B cell (primary cell): ENCODE measurements at regions not wholly inside any gene's neighbourhood (a gene's known extent, or its start where the extent isn't known, plus 50 kb on each side); places are given as distances from the start of the nearest gene placed in this dataset.

Experiments
- ATAC-seq: fragments of 200-7000 bp; cut with Tn5 transposase; one replicate; pipeline ENCODE4 v1.10.0; 2021; ENCODE audit warnings: low read depth, mild to moderate bottlenecking, moderate number of reproducible peaks, moderate library complexity
- CTCF ChIA-PET: fragments of 350-600 bp; sonication (Branson Sonifier 250); formaldehyde crosslinking; loops from one replicate; lab custom pipeline; 2021; ENCODE audit warnings: antibody characterized with exemption, inconsistent platforms; lab: Charles Lee
- POLR2A ChIA-PET: fragments of 350-600 bp; sonication (Branson Sonifier 250); formaldehyde crosslinking; loops from one replicate; lab custom pipeline; 2021; ENCODE audit warnings: antibody characterized with exemption; lab: Charles Lee
- DNase-seq: peaks from one replicate; pipeline ENCODE4 v3.0.0; 2013
- H2AFZ ChIP-seq: 2 replicates; pipeline ENCODE4 v1.6.1; 2012; ENCODE audit warnings: mild to moderate bottlenecking, low read depth, low read length; ENCODE audit not compliant: insufficient read depth, poor library complexity, severe bottlenecking
- H3K27ac ChIP-seq, 2 donors: 1 replicate in 1 of 2; 2 replicates in 1 of 2; pipeline ENCODE4 v1.5.1; 2012 to 2013; ENCODE audit warnings: low read length in 2 of 2, mild to moderate bottlenecking in 2 of 2, moderate library complexity in 1 of 2
- H3K27me3 ChIP-seq, 4 experiments: fragments of 200-600 bp in 1 of 4; sonication (generic) in 1 of 4; replicated peaks in 1 of 4; 1 replicate in 2 of 4; 2 replicates in 2 of 4; pipeline versions ENCODE4 v1.6.1 to v1.7.0; 2013 to 2016; ENCODE audit warnings: low read length in 3 of 4, mild to moderate bottlenecking in 2 of 4, mixed read lengths in 1 of 4, moderate library complexity in 1 of 4; ENCODE audit not compliant: insufficient read depth in 4 of 4, control insufficient read depth in 3 of 4; ENCODE audit errors: control extremely low read depth in 1 of 4
- H3K36me3 ChIP-seq, 2 experiments: replicated peaks in 1 of 2; 1 replicate in 1 of 2; 2 replicates in 1 of 2; pipeline versions ENCODE4 v1.6.1 to v1.7.1; 2013; ENCODE audit warnings: low read length in 1 of 2; ENCODE audit not compliant: insufficient read depth in 2 of 2, control insufficient read depth in 1 of 2; ENCODE audit errors: control extremely low read depth in 1 of 2, extremely low read depth in 1 of 2
- H3K4me1 ChIP-seq, 2 donors: fragments of 200-600 bp in 1 of 2; sonication (generic) in 1 of 2; 1 replicate in 1 of 2; 2 replicates in 1 of 2; pipeline versions ENCODE4 v1.5.1 to v1.6.1; 2013 to 2017; ENCODE audit warnings: low read length in 2 of 2; ENCODE audit not compliant: control insufficient read depth in 2 of 2, insufficient read depth in 2 of 2
- H3K4me2 ChIP-seq: replicated peaks from 2 replicates; pipeline ENCODE3; 2012; ENCODE audit warnings: mild to moderate bottlenecking, low read depth, low read length; ENCODE audit not compliant: poor library complexity, severe bottlenecking
- H3K4me3 ChIP-seq, 5 experiments: fragments of 200-600 bp in 1 of 5; sonication (generic) in 1 of 5; 1 replicate in 3 of 5; 2 replicates in 2 of 5; pipeline versions ENCODE4 v1.5.1 to v1.7.0; 2011 to 2016; ENCODE audit warnings: low read length in 4 of 5, mild to moderate bottlenecking in 4 of 5, low read depth in 2 of 5, control low read depth in 1 of 5, moderate library complexity in 1 of 5; ENCODE audit not compliant: insufficient read depth in 1 of 5; ENCODE audit errors: control extremely low read depth in 1 of 5, extremely low read depth in 1 of 5
- H3K79me2 ChIP-seq: fragments of 200-600 bp; sonication (generic); one replicate; pipeline ENCODE4 v1.6.0; 2016; ENCODE audit warnings: low read length; ENCODE audit not compliant: control insufficient read depth, insufficient read depth
- H3K9ac ChIP-seq: fragments of 200-600 bp; sonication (generic); 2 replicates; pipeline ENCODE4 v1.6.1; 2017; ENCODE audit warnings: mild to moderate bottlenecking, low read length, moderate library complexity
- H3K9me3 ChIP-seq, 3 donors: one replicate each; pipeline versions ENCODE4 v1.6.1 to v1.7.1; 2013; ENCODE audit warnings: low read length in 2 of 3; ENCODE audit not compliant: control insufficient read depth in 2 of 3, insufficient read depth in 1 of 3; ENCODE audit errors: control extremely low read depth in 1 of 3
- H4K20me1 ChIP-seq: 2 replicates; pipeline ENCODE4 v1.6.0; 2012; ENCODE audit warnings: mild to moderate bottlenecking, low read length; ENCODE audit not compliant: insufficient read depth, control insufficient read depth, poor library complexity, severe bottlenecking
- H3K27ac Mint-ChIP-seq: one replicate; pipeline ENCODE4 v1.8.0; 2021; ENCODE audit warnings: mixed read lengths
- H3K27me3 Mint-ChIP-seq: one replicate; pipeline ENCODE4 v1.8.0; 2021; ENCODE audit warnings: mixed read lengths
- H3K4me1 Mint-ChIP-seq: one replicate; pipeline ENCODE4 v1.8.0; 2021; ENCODE audit warnings: mixed read lengths
- H3K4me3 Mint-ChIP-seq: one replicate; pipeline ENCODE4 v1.8.0; 2021; ENCODE audit warnings: mixed read lengths
- H3K9me3 Mint-ChIP-seq: one replicate; pipeline ENCODE4 v1.8.0; 2022; ENCODE audit warnings: mixed read lengths; ENCODE audit not compliant: insufficient read depth
- CTCF ChIP-seq: fragments of 200-600 bp; IDR thresholded peaks from one replicate; pipeline ENCODE4 v1.8.0; 2022; ENCODE audit warnings: antibody characterized with exemption, mild to moderate bottlenecking
- EZH2 ChIP-seq: IDR thresholded peaks from 2 replicates; pipeline ENCODE4 v1.6.1; 2012; ENCODE audit warnings: borderline replicate concordance, low read depth, mild to moderate bottlenecking, moderate library complexity, low read length; ENCODE audit not compliant: insufficient read depth, poor library complexity, severe bottlenecking
- WGBS: methylation state at CpG from one replicate; pipeline ENCODE4 v1.1.5; 2013; ENCODE audit warnings: missing lambda C conversion rate; ENCODE audit not compliant: insufficient coverage; 5-methylcytosine and 5-hydroxymethylcytosine counted together
- intact Hi-C: fragments of 100-400 bp; cut with micrococcal nuclease; formaldehyde crosslinking; loops from one replicate; pipeline ENCODE4 v1.10.0; 2022

GRCh38 chr2:7146151-7146550 is 228.9 kb downstream of the RNF144A start:
- Histone ChIP-seq H3K9me3 (peaks cover 0 to 5% (median 0%) of the 10 kb centered on the region in 3 donors), H3K9ac (no peak overlapping the region), H3K79me2 (no peaks in the 10 kb centered on the region), H3K4me1 (no peaks in the 10 kb centered on the region), H3K4me2 (no peak overlapping the region), H4K20me1 (no peaks in the 10 kb centered on the region), H3K4me3 (no peak overlapping the region), H3K36me3 (no peaks in the 10 kb centered on the region), H3K27me3 (no peaks in the 10 kb centered on the region), H3K27ac (no peak overlapping the region), H2AFZ (no peak overlapping the region)
- Mint-ChIP-seq H3K9me3 (no peaks in the 10 kb centered on the region), H3K4me1 (no peaks in the 10 kb centered on the region), H3K27ac (no peak overlapping the region), H3K4me3 (no peak overlapping the region), H3K27me3 (peaks cover 3% of the 10 kb centered on the region)
- intact Hi-C loops = no loop called here
- POLR2A ChIA-PET = no interaction called here
- CTCF ChIA-PET = no interaction called here
- TF ChIP-seq EZH2 = no peak
- TF ChIP-seq CTCF = no peak
- DNase-seq = no peak
- no peak for ATAC-seq

- Mint-ChIP-seq H3K9me3 (no peaks in the 10 kb centered on the region), H3K4me1 (no peaks in the 10 kb centered on the region), H3K4me3 (no peak overlapping the region), H3K27me3 (no peaks in the 10 kb centered on the region), H3K27ac (no peak overlapping the region)
- no peak overlapping the region for H3K4me3 ChIP-seq
- H2AFZ ChIP-seq = no peak overlapping the region
- CTCF ChIA-PET = no interaction called here
- no peak for ATAC-seq
- H3K4me1 ChIP-seq = no peaks in the 10 kb centered on the region
- H3K27me3 ChIP-seq = no peaks in the 10 kb centered on the region
- POLR2A ChIA-PET = no interaction called here
- H3K27ac ChIP-seq = no peak overlapping the region
- H3K4me2 ChIP-seq = no peak overlapping the region
- H3K9me3 ChIP-seq = no peaks in the 10 kb centered on the region
- H3K36me3 ChIP-seq = no peaks in the 10 kb centered on the region
- no CpG with 5 or more reads among the region's 1 CpG for WGBS
- no peaks in the 10 kb centered on the region for H4K20me1 ChIP-seq
- TF ChIP-seq EZH2 (no peak), CTCF (no peak)
- no peak for DNase-seq
- intact Hi-C loops = no loop called here
- no peak overlapping the region for H3K9ac ChIP-seq
- H3K79me2 ChIP-seq = no peaks in the 10 kb centered on the region
These were observed 237.4 kb downstream of the RNF144A start for GRCh38 chr2:7154656-7155055.
